Endothelial cell (in vitro differentiated cells): ENCODE measurements at regions not wholly inside any gene's neighbourhood (a gene's known extent, or its start where the extent isn't known, plus 50 kb on each side); places are given as distances from the start of the nearest gene placed in this dataset.

Experiments used
- DNase-seq: peaks from one replicate; pipeline ENCODE4 v3.0.0; 2021; ENCODE audit warnings: low spot score
- H3K27ac Mint-ChIP-seq: one replicate; pipeline ENCODE4 v1.8.0; 2021; ENCODE audit warnings: mixed read lengths, inconsistent platforms; ENCODE audit not compliant: unreplicated experiment
- H3K27me3 Mint-ChIP-seq: one replicate; pipeline ENCODE4 v1.8.0; 2021; ENCODE audit warnings: mild to moderate bottlenecking, moderate library complexity, mixed read lengths, inconsistent platforms; ENCODE audit not compliant: unreplicated experiment
- H3K36me3 Mint-ChIP-seq: one replicate; pipeline ENCODE4 v1.8.0; 2021; ENCODE audit warnings: mild to moderate bottlenecking, low read depth, mixed read lengths, inconsistent platforms; ENCODE audit not compliant: unreplicated experiment
- H3K4me1 Mint-ChIP-seq: one replicate; pipeline ENCODE4 v1.8.0; 2021; ENCODE audit warnings: mild to moderate bottlenecking, mixed read lengths, inconsistent platforms; ENCODE audit not compliant: unreplicated experiment
- H3K4me3 Mint-ChIP-seq: one replicate; pipeline ENCODE4 v1.8.0; 2021; ENCODE audit warnings: mild to moderate bottlenecking, mixed read lengths, inconsistent platforms; ENCODE audit not compliant: unreplicated experiment
- H3K9me3 Mint-ChIP-seq: one replicate; pipeline ENCODE4 v1.8.0; 2021; ENCODE audit warnings: mixed read lengths, inconsistent platforms; ENCODE audit not compliant: unreplicated experiment
- CTCF ChIP-seq: fragments of 200-600 bp; sonication (generic); IDR thresholded peaks from one replicate; pipeline ENCODE4 v1.5.0; 2021; ENCODE audit warnings: antibody characterized with exemption; ENCODE audit not compliant: unreplicated experiment

- TF ChIP-seq CTCF = no peak
- H3K4me3 Mint-ChIP-seq = no peak overlapping the region
- no peaks in the 10 kb centered on the region for H3K27me3 Mint-ChIP-seq
- H3K27ac Mint-ChIP-seq = no peak overlapping the region
- H3K4me1 Mint-ChIP-seq = no peaks in the 10 kb centered on the region
- H3K36me3 Mint-ChIP-seq = no peaks in the 10 kb centered on the region
- no peaks in the 10 kb centered on the region for H3K9me3 Mint-ChIP-seq
- DNase-seq = no peak
Observed at GRCh38 chr6:141685416-141685815, 447.3 kb upstream of the GJE1 start.

- Mint-ChIP-seq H3K9me3 (no peaks in the 10 kb centered on the region), H3K27ac (no peak overlapping the region), H3K4me1 (peaks cover 5% of the 10 kb centered on the region), H3K27me3 (no peaks in the 10 kb centered on the region), H3K4me3 (no peak overlapping the region), H3K36me3 (no peaks in the 10 kb centered on the region)
- no peak for TF ChIP-seq CTCF
- DNase-seq = no peak
Observed at GRCh38 chr6:141682391-141682790, 450.3 kb upstream of the GJE1 start.

- peak; percentile 78 for TF ChIP-seq CTCF
- Mint-ChIP-seq H3K36me3 (no peaks in the 10 kb centered on the region), H3K4me3 (no peak overlapping the region), H3K4me1 (peaks cover 5% of the 10 kb centered on the region), H3K27me3 (no peaks in the 10 kb centered on the region), H3K27ac (peak overlapping the region; percentile 79), H3K9me3 (no peaks in the 10 kb centered on the region)
- DNase-seq = peak; percentile 12
Observed at GRCh38 chr6:141677598-141678211, 455.0 kb upstream of the GJE1 start.

GRCh38 chr6:141675957-141676356 is 456.8 kb upstream of the GJE1 start:
- Mint-ChIP-seq H3K9me3 (no peaks in the 10 kb centered on the region), H3K27ac (no peak overlapping the region), H3K4me1 (peaks cover 5% of the 10 kb centered on the region), H3K4me3 (no peak overlapping the region), H3K27me3 (no peaks in the 10 kb centered on the region), H3K36me3 (no peaks in the 10 kb centered on the region)
- no peak for DNase-seq
- TF ChIP-seq CTCF = no peak

GRCh38 chr6:141669141-141669540 is 463.6 kb upstream of the GJE1 start:
- no peaks in the 10 kb centered on the region for H3K9me3 Mint-ChIP-seq
- H3K4me1 Mint-ChIP-seq = peaks cover 11% of the 10 kb centered on the region
- no peaks in the 10 kb centered on the region for H3K36me3 Mint-ChIP-seq
- no peak for TF ChIP-seq CTCF
- H3K4me3 Mint-ChIP-seq = no peak overlapping the region
- DNase-seq = no peak
- no peak overlapping the region for H3K27ac Mint-ChIP-seq
- H3K27me3 Mint-ChIP-seq = no peaks in the 10 kb centered on the region
